Neutrophil (primary cell): ENCODE measurements at regions not wholly inside any gene's neighbourhood (a gene's known extent, or its start where the extent isn't known, plus 50 kb on each side); places are given as distances from the start of the nearest gene placed in this dataset.

Source experiments
- H3K27ac ChIP-seq: fragments of 200-600 bp; sonication (generic); 2 replicates; pipeline ENCODE4 v1.5.1; 2016; ENCODE audit warnings: mild to moderate bottlenecking, moderate library complexity
- H3K27me3 ChIP-seq: fragments of 200-600 bp; sonication (generic); 2 replicates; pipeline ENCODE4 v1.6.0; 2016; ENCODE audit warnings: mild to moderate bottlenecking
- H3K36me3 ChIP-seq: fragments of 200-600 bp; sonication (generic); 2 replicates; pipeline ENCODE4 v1.5.1; 2017
- H3K4me1 ChIP-seq, 2 experiments: fragments of 200-600 bp in 1 of 2; sonication (generic) in 1 of 2; 1 replicate in 1 of 2; 2 replicates in 1 of 2; pipeline versions ENCODE4 v1.5.1 to v1.6.1; 2013 to 2016; ENCODE audit warnings: low read depth in 1 of 2, low read length in 1 of 2, mild to moderate bottlenecking in 1 of 2, moderate library complexity in 1 of 2; ENCODE audit not compliant: control insufficient read depth in 1 of 2, insufficient read depth in 1 of 2
- H3K4me3 ChIP-seq, 2 experiments: fragments of 200-600 bp in 1 of 2; sonication (generic) in 1 of 2; 1 replicate in 1 of 2; 2 replicates in 1 of 2; pipeline ENCODE4 v1.5.1; 2013 to 2016; ENCODE audit warnings: low read depth in 1 of 2, low read length in 1 of 2, mild to moderate bottlenecking in 1 of 2, moderate library complexity in 1 of 2
- H3K9me3 ChIP-seq: fragments of 200-600 bp; sonication (generic); 2 replicates; pipeline ENCODE4 v1.5.1; 2016
- CTCF ChIP-seq: fragments of 200-600 bp; sonication (generic); IDR thresholded peaks from 2 replicates; pipeline ENCODE4 v1.5.1; 2016; ENCODE audit warnings: antibody characterized with exemption

GRCh38 chr2:37464067-37464466 is 119.6 kb downstream of the QPCT start:
- Histone ChIP-seq H3K27ac (no peak overlapping the region), H3K9me3 (no peaks in the 10 kb centered on the region)
- no peak for TF ChIP-seq CTCF

GRCh38 chr2:37466533-37467222 is 122.2 kb downstream of the QPCT start:
- Histone ChIP-seq H3K9me3 (no peaks in the 10 kb centered on the region), H3K4me3 (no peak overlapping the region), H3K27me3 (no peaks in the 10 kb centered on the region), H3K27ac (no peak overlapping the region), H3K36me3 (no peaks in the 10 kb centered on the region), H3K4me1 (no peaks in the 10 kb centered on the region)
- no peak for TF ChIP-seq CTCF

More at GRCh38 chr2:37464067-37464466, 119.6 kb downstream of the QPCT start:
- Histone ChIP-seq H3K4me3 (no peak overlapping the region), H3K36me3 (no peaks in the 10 kb centered on the region), H3K27me3 (no peaks in the 10 kb centered on the region), H3K4me1 (no peaks in the 10 kb centered on the region)

GRCh38 chr2:37468170-37468569 is 123.7 kb downstream of the QPCT start:
- no peak for TF ChIP-seq CTCF
- no peaks in the 10 kb centered on the region for H3K36me3 ChIP-seq
- H3K4me1 ChIP-seq, result no peaks in the 10 kb centered on the region
- no peak overlapping the region for H3K27ac ChIP-seq
- no peaks in the 10 kb centered on the region for H3K9me3 ChIP-seq
- H3K4me3 ChIP-seq, result no peak overlapping the region
- no peaks in the 10 kb centered on the region for H3K27me3 ChIP-seq

GRCh38 chr2:37469126-37469525 is 124.7 kb downstream of the QPCT start:
- no peaks in the 10 kb centered on the region for H3K36me3 ChIP-seq
- no peaks in the 10 kb centered on the region for H3K4me1 ChIP-seq
- H3K4me3 ChIP-seq, result no peak overlapping the region
- no peaks in the 10 kb centered on the region for H3K9me3 ChIP-seq
- H3K27ac ChIP-seq, result no peak overlapping the region
- H3K27me3 ChIP-seq, result no peaks in the 10 kb centered on the region
- no peak for TF ChIP-seq CTCF

- no peaks in the 10 kb centered on the region for H3K4me1 ChIP-seq
- H3K36me3 ChIP-seq, result no peaks in the 10 kb centered on the region
- H3K4me3 ChIP-seq, result no peak overlapping the region
- no peak overlapping the region for H3K27ac ChIP-seq
- no peak for TF ChIP-seq CTCF
- H3K27me3 ChIP-seq, result no peaks in the 10 kb centered on the region
- H3K9me3 ChIP-seq, result no peaks in the 10 kb centered on the region
Measured at GRCh38 chr2:37471104-37471503, 126.7 kb downstream of the QPCT start.
